IMR-90 (cell line): ENCODE measurements at regions not wholly inside any gene's neighbourhood (a gene's known extent, or its start where the extent isn't known, plus 50 kb on each side); places are given as distances from the start of the nearest gene placed in this dataset.

Experiments used
- ATAC-seq: fragments of 200-7000 bp; cut with Tn5 transposase; 2 replicates; pipeline ENCODE4 v1.9.1; 2020; ENCODE audit warnings: low read depth, mild to moderate bottlenecking, moderate library complexity
- BruUV-seq: library from RNA; stranded (reverse); fragments of 400-500 nt; replicated peaks from 2 replicates; lab custom pipeline; 2021; lab: Mats Ljungman, UMichigan
- CTCF ChIA-PET: fragments of 300-600 bp; formaldehyde crosslinking; extraction: SDS; loops from one replicate; lab custom pipeline; 2021; ENCODE audit warnings: antibody characterized with exemption; lab: Yijun Ruan, JAX
- POLR2A ChIA-PET: fragments of 300-600 bp; sonication (Branson Sonifier 250); formaldehyde crosslinking; loops from one replicate; lab custom pipeline; 2022; ENCODE audit warnings: antibody characterized with exemption; ENCODE audit not compliant: unreplicated experiment; lab: Charles Lee
- DNase-seq: peaks from one replicate; pipeline ENCODE4 v3.0.0; 2013
- H2AFZ ChIP-seq: replicated peaks from 2 replicates; pipeline ENCODE3; 2013; ENCODE audit warnings: low read length, mild to moderate bottlenecking; ENCODE audit not compliant: poor library complexity
- H2AK5ac ChIP-seq: 2 replicates; pipeline ENCODE4 v1.6.1; 2013; ENCODE audit warnings: low read depth, low read length, inconsistent platforms
- H2AK9ac ChIP-seq: replicated peaks from 2 replicates; pipeline ENCODE3; 2013; ENCODE audit warnings: mild to moderate bottlenecking, low read depth, low read length, moderate library complexity; ENCODE audit not compliant: poor library complexity
- H2BK120ac ChIP-seq: 2 replicates; pipeline ENCODE4 v1.6.1; 2013; ENCODE audit warnings: low read depth, low read length, inconsistent platforms
- H2BK15ac ChIP-seq: 3 replicates; pipeline ENCODE4 v1.6.1; 2013; ENCODE audit warnings: low read depth, low read length, inconsistent platforms
- H2BK20ac ChIP-seq: 2 replicates; pipeline ENCODE4 v1.6.1; 2013; ENCODE audit warnings: low read depth, mild to moderate bottlenecking, inconsistent platforms, low read length, moderate library complexity
- H2BK5ac ChIP-seq: 2 replicates; pipeline ENCODE4 v1.6.1; 2013; ENCODE audit warnings: mild to moderate bottlenecking, low read depth, low read length, inconsistent platforms; ENCODE audit not compliant: poor library complexity, severe bottlenecking
- H3K14ac ChIP-seq: replicated peaks from 2 replicates; pipeline ENCODE4 v1.6.1; 2013; ENCODE audit warnings: low read depth, low read length, inconsistent platforms
- H3K18ac ChIP-seq: 2 replicates; pipeline ENCODE4 v1.6.1; 2013; ENCODE audit warnings: low read depth, low read length, control low read depth
- H3K23ac ChIP-seq: 2 replicates; pipeline ENCODE4 v1.6.1; 2013; ENCODE audit warnings: low read depth, low read length, inconsistent platforms
- H3K27ac ChIP-seq: 2 replicates; pipeline ENCODE4 v1.5.1; 2013; ENCODE audit warnings: mild to moderate bottlenecking, control low read depth, low read length; ENCODE audit not compliant: insufficient read depth
- H3K27me3 ChIP-seq: 2 replicates; pipeline ENCODE4 v1.6.1; 2013; ENCODE audit warnings: low read length; ENCODE audit not compliant: control insufficient read depth, insufficient read depth
- H3K36me3 ChIP-seq: 2 replicates; pipeline ENCODE4 v1.6.1; 2013; ENCODE audit warnings: low read length, mixed read lengths; ENCODE audit not compliant: control insufficient read depth, insufficient read depth
- H3K4ac ChIP-seq: 2 replicates; pipeline ENCODE4 v1.6.1; 2013; ENCODE audit warnings: low read depth, low read length, inconsistent platforms
- H3K4me1 ChIP-seq: 2 replicates; pipeline ENCODE4 v1.6.1; 2013; ENCODE audit warnings: low read length, mixed read lengths; ENCODE audit not compliant: control insufficient read depth, insufficient read depth
- H3K4me2 ChIP-seq: 2 replicates; pipeline ENCODE4 v1.6.1; 2013; ENCODE audit warnings: low read depth, mild to moderate bottlenecking, control low read depth, low read length, moderate library complexity
- H3K4me3 ChIP-seq: 2 replicates; pipeline ENCODE4 v1.5.1; 2013; ENCODE audit warnings: low read depth, mild to moderate bottlenecking, control low read depth, low read length, moderate library complexity; ENCODE audit not compliant: insufficient read depth
- H3K56ac ChIP-seq: 2 replicates; pipeline ENCODE4 v1.6.1; 2013; ENCODE audit warnings: low read length, inconsistent platforms; ENCODE audit not compliant: insufficient read depth; ENCODE audit errors: extremely low read depth
- H3K79me1 ChIP-seq, 2 experiments: 2 replicates each; pipeline ENCODE4 v1.6.1; 2013; ENCODE audit warnings: low read length in 2 of 2, inconsistent platforms in 1 of 2, low read depth in 1 of 2
- H3K9ac ChIP-seq: 2 replicates; pipeline ENCODE4 v1.6.1; 2013; ENCODE audit warnings: low read depth, low read length, control low read depth
- H3K9me1 ChIP-seq: 2 replicates; pipeline ENCODE4 v1.6.1; 2013; ENCODE audit warnings: low read length, inconsistent platforms; ENCODE audit not compliant: insufficient read depth
- H3K9me3 ChIP-seq: 2 replicates; pipeline ENCODE4 v1.6.1; 2013; ENCODE audit warnings: low read length; ENCODE audit not compliant: control insufficient read depth, insufficient read depth
- H4K20me1 ChIP-seq: 2 replicates; pipeline ENCODE4 v1.6.1; 2013; ENCODE audit warnings: low read length, inconsistent platforms; ENCODE audit not compliant: insufficient read depth
- H4K5ac ChIP-seq: 2 replicates; pipeline ENCODE4 v1.6.1; 2013; ENCODE audit warnings: mild to moderate bottlenecking, low read depth, low read length, control low read depth
- H4K8ac ChIP-seq, 2 experiments: 2 replicates each; pipeline ENCODE4 v1.6.1; 2013; ENCODE audit warnings: low read depth in 2 of 2, low read length in 2 of 2, control low read depth in 1 of 2, inconsistent platforms in 1 of 2
- H4K91ac ChIP-seq: 2 replicates; pipeline ENCODE4 v1.6.1; 2013; ENCODE audit warnings: low read depth, low read length, inconsistent platforms; ENCODE audit not compliant: insufficient read depth
- BHLHE40 ChIP-seq: fragments of 150-350 bp; IDR thresholded peaks from 2 replicates; pipeline ENCODE4 v1.6.1; 2016; ENCODE audit warnings: mild to moderate bottlenecking, low read depth, low read length
- CHD1 ChIP-seq: IDR thresholded peaks from 2 replicates; pipeline ENCODE4 v1.6.1; 2012; ENCODE audit warnings: low read depth, low read length, improper control_type of control experiment
- CTCF ChIP-seq: conservative IDR thresholded peaks from 2 replicates; pipeline ENCODE4 v1.5.1; 2012; ENCODE audit warnings: mild to moderate bottlenecking, low read depth, low read length, improper control_type of control experiment
- FOS ChIP-seq: fragments of 150-350 bp; IDR thresholded peaks from 2 replicates; pipeline ENCODE4 v1.6.1; 2016; ENCODE audit warnings: low read depth, low read length
- MAFK ChIP-seq: IDR thresholded peaks from 2 replicates; pipeline ENCODE4 v1.6.1; 2012; ENCODE audit warnings: low read depth, low read length, improper control_type of control experiment
- MXI1 ChIP-seq: IDR thresholded peaks from 2 replicates; pipeline ENCODE4 v1.6.1; 2012; ENCODE audit warnings: low read depth, mild to moderate bottlenecking, low read length, moderate library complexity, borderline replicate concordance
- NFE2L2 ChIP-seq: fragments of 150-350 bp; IDR thresholded peaks from 2 replicates; pipeline ENCODE4 v1.6.1; 2016; ENCODE audit warnings: low read depth, mild to moderate bottlenecking, low read length
- POLR2A ChIP-seq: IDR thresholded peaks from 2 replicates; pipeline ENCODE4 v1.6.1; 2012; ENCODE audit warnings: mild to moderate bottlenecking, low read depth, low read length
- RAD21 ChIP-seq: IDR thresholded peaks from 2 replicates; pipeline ENCODE4 v1.6.1; 2012; ENCODE audit warnings: low read length, improper control_type of control experiment
- RCOR1 ChIP-seq: IDR thresholded peaks from 2 replicates; pipeline ENCODE4 v1.6.1; 2012; ENCODE audit warnings: mild to moderate bottlenecking, low read length, improper control_type of control experiment; ENCODE audit not compliant: insufficient replicate concordance
- RFX5 ChIP-seq: IDR thresholded peaks from 2 replicates; pipeline ENCODE4 v1.8.0; 2012; ENCODE audit warnings: low read depth, mild to moderate bottlenecking, low read length, moderate library complexity
- SMC3 ChIP-seq: fragments of 150-350 bp; IDR thresholded peaks from 2 replicates; pipeline ENCODE4 v1.6.1; 2016; ENCODE audit warnings: low read depth, mild to moderate bottlenecking, antibody characterized with exemption, low read length, moderate library complexity
- WGBS, 2 experiments: methylation state at CpG; one replicate each; pipeline versions ENCODE4 v1.1.5 to v1.1.7; 2013; ENCODE audit warnings: missing lambda C conversion rate in 2 of 2; ENCODE audit not compliant: insufficient read length in 1 of 2; ENCODE audit errors: extremely low coverage in 2 of 2; 5-methylcytosine and 5-hydroxymethylcytosine counted together
- dilution Hi-C: fragments of 300-500 bp; cut with HindIII; formaldehyde crosslinking; loops from one replicate; pipeline ENCODE4 v1.14.3; 2018; ENCODE audit warnings: low sequenced_read_pairs; ENCODE audit not compliant: unreplicated experiment
- in situ Hi-C: fragments of 300-500 bp; cut with MboI; formaldehyde crosslinking; loops from 3 replicates; pipeline ENCODE4 v1.14.3; 2019; ENCODE audit warnings: low sequenced_read_pairs, inconsistent platforms, mixed read lengths
- intact Hi-C: fragments of 100-400 bp; cut with micrococcal nuclease; formaldehyde crosslinking; loops from 2 replicates; pipeline ENCODE4 v1.10.0; 2022
- TF ChIP-seq, protein P1 (sequence below): fragments of 150-350 bp; IDR thresholded peaks from 2 replicates; pipeline ENCODE4 v1.6.1; 2016; ENCODE audit warnings: low read depth, mild to moderate bottlenecking, low read length, moderate library complexity, borderline replicate concordance
- TF ChIP-seq, protein P2 (sequence below): fragments of 150-350 bp; IDR thresholded peaks from 2 replicates; pipeline ENCODE4 v1.6.1; 2017; ENCODE audit warnings: mild to moderate bottlenecking, antibody characterized with exemption, low read length, low read depth

- no peaks in the 10 kb centered on the region for H3K79me1 ChIP-seq
- in situ Hi-C loops, result no loop called here
- peak overlapping the region; percentile 32; the same call in 1 of the 2 replicates for H3K27ac ChIP-seq
- intact Hi-C loops, result no loop called here
- H3K9me3 ChIP-seq, result no peaks in the 10 kb centered on the region
- H4K20me1 ChIP-seq, result no peaks in the 10 kb centered on the region
- H3K14ac ChIP-seq, result peak overlapping the region; percentile 19; the same call in 1 of the 2 replicates
- H2AFZ ChIP-seq, result no peak overlapping the region
- peak overlapping the region; percentile 86 for H2BK120ac ChIP-seq
- no peaks in the 10 kb centered on the region for H3K9me1 ChIP-seq
- peak overlapping the region; percentile 89 for H2BK5ac ChIP-seq
- H3K18ac ChIP-seq, result peak overlapping the region; percentile 94
- H3K9ac ChIP-seq, result no peak overlapping the region
- POLR2A ChIA-PET, result no interaction called here
- DNase-seq, result no peak
- H3K4me2 ChIP-seq, result no peak overlapping the region
- no peak overlapping the region for H2AK9ac ChIP-seq
- dilution Hi-C loops, result no loop called here
- no peak for ATAC-seq
- H2BK20ac ChIP-seq, result peak overlapping the region; percentile 85; the same call in 1 of the 2 replicates
- no peak overlapping the region for H3K23ac ChIP-seq
- no CpG with 5 or more reads among the region's 3 CpGs for WGBS, 2 experiments
- peak overlapping the region; percentile 49; the same call in 1 of the 2 replicates for H3K4ac ChIP-seq
- no peak overlapping the region for H3K4me3 ChIP-seq
- H3K36me3 ChIP-seq, result no peaks in the 10 kb centered on the region
- TF ChIP-seq RCOR1 (no peak), CHD1 (no peak), RFX5 (no peak), POLR2A (no peak), MXI1 (no peak), NFE2L2 (no peak), SMC3 (no peak), CTCF (no peak), RAD21 (no peak), FOS (no peak), BHLHE40 (no peak), MAFK (no peak)
- TF ChIP-seq, protein P1, sequence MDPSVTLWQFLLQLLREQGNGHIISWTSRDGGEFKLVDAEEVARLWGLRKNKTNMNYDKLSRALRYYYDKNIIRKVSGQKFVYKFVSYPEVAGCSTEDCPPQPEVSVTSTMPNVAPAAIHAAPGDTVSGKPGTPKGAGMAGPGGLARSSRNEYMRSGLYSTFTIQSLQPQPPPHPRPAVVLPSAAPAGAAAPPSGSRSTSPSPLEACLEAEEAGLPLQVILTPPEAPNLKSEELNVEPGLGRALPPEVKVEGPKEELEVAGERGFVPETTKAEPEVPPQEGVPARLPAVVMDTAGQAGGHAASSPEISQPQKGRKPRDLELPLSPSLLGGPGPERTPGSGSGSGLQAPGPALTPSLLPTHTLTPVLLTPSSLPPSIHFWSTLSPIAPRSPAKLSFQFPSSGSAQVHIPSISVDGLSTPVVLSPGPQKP, result no peak
- TF ChIP-seq, protein P2, sequence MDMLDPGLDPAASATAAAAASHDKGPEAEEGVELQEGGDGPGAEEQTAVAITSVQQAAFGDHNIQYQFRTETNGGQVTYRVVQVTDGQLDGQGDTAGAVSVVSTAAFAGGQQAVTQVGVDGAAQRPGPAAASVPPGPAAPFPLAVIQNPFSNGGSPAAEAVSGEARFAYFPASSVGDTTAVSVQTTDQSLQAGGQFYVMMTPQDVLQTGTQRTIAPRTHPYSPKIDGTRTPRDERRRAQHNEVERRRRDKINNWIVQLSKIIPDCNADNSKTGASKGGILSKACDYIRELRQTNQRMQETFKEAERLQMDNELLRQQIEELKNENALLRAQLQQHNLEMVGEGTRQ, result no peak
- no peak overlapping the region for H3K56ac ChIP-seq
- peak overlapping the region; percentile 60; the same call in 1 of the 2 replicates for H4K91ac ChIP-seq
- H2AK5ac ChIP-seq, result no peak overlapping the region
- no peaks in the 10 kb centered on the region for H3K27me3 ChIP-seq
- peak overlapping the region; percentile 43; the same call in 1 of the 2 replicates for H4K5ac ChIP-seq
- H3K4me1 ChIP-seq, result peaks cover 9% of the 10 kb centered on the region
- peak overlapping the region; percentile 41; the same call in 1 of the 3 replicates for H2BK15ac ChIP-seq
- peak overlapping the region; percentile 32 to 62; a peak in 2 of 4 replicates for H4K8ac ChIP-seq
- BruUV-seq, result no TSS peak
- CTCF ChIA-PET, result interaction anchor here (1.0 kb wide), 1 partner anchor 64 kb away, joined by 3 read pairs; no protein-coding TSS in a partner anchor
Measured at GRCh38 chr13:37177125-37177524, 71.7 kb upstream of the CSNK1A1L start.
